Tibial nerve (tissue), 4 donors: ENCODE measurements at regions not wholly inside any gene's neighbourhood (a gene's known extent, or its start where the extent isn't known, plus 50 kb on each side); places are given as distances from the start of the nearest gene placed in this dataset.

Source experiments
- CTCF ChIP-seq, 5 experiments: fragments of 200-600 bp in 3 of 5; fragments of 450-650 bp in 2 of 5; sonication (generic) in 3 of 5; IDR thresholded peaks; one replicate each; pipeline ENCODE4 v1.5.1; 2016 to 2019; ENCODE audit warnings: antibody characterized with exemption in 5 of 5, mild to moderate bottlenecking in 3 of 5, moderate library complexity in 2 of 5
- EP300 ChIP-seq, 2 donors: sonication (generic); formaldehyde crosslinking; IDR thresholded peaks; one replicate each; pipeline ENCODE4 v1.6.1; 2017; ENCODE audit warnings: antibody characterized with exemption in 2 of 2, mild to moderate bottlenecking in 1 of 2

DNA sequence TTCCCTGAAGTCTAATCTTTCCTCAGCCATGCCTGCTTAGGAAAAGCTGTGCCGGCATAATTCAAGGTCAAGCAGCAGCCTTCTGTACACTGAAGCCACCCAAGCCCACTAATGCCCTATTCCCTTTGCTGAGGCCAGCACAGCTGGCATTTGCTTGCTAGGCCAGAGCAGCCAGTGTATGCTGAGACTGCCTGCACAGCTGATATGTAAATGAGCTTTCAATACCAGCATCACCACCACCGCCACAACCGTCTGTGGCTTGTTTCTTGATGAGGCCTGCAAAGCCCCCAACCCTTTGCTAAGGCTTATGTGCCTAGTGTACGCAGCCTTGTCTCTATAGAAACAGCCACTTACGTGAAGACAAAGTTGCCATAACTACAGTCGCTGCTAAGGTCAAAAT, 56.3 kb upstream of the TNRC6B start:
- no peak for TF ChIP-seq CTCF (IDR thresholded peaks at IDR 0.05)
- TF ChIP-seq EP300 (IDR thresholded peaks at IDR 0.05) = no peak
